Ecto neural progenitor cell (in vitro differentiated cells): ENCODE measurements at regions not wholly inside any gene's neighbourhood (a gene's known extent, or its start where the extent isn't known, plus 50 kb on each side); places are given as distances from the start of the nearest gene placed in this dataset.
"Not testable (repeated sequence)": the region's sequence is repeated elsewhere in the genome, so short reads cannot be mapped to it uniquely, and the experiment has no call there.

ENCODE experiments used
- DNase-seq: peaks from one replicate; pipeline ENCODE4 v3.0.0-alpha.2; 2018; ENCODE audit warnings: low spot score

GRCh38 chr6:84581494-84582259, 182.7 kb downstream of the TBX18 start:
- no peak for DNase-seq

- DNase-seq, result no peak
Measured at GRCh38 chr6:84579404-84579803, 185.0 kb downstream of the TBX18 start.

- no peak for DNase-seq
Measured at GRCh38 chr6:84576029-84576428, 188.4 kb downstream of the TBX18 start.

- DNase-seq, result no peak
Measured at GRCh38 chr6:84575264-84575663, 189.1 kb downstream of the TBX18 start.

- DNase-seq, result no peak
Measured at GRCh38 chr6:84569882-84570281, 194.5 kb downstream of the TBX18 start.

GRCh38 chr6:84568971-84569370, 195.4 kb downstream of the TBX18 start:
- DNase-seq, result no peak

GRCh38 chr6:84565718-84566117, 198.7 kb downstream of the TBX18 start:
- not testable (repeated sequence) for DNase-seq

GRCh38 chr6:84560436-84561390, 203.7 kb downstream of the TBX18 start:
- no peak for DNase-seq

- DNase-seq, result no peak
Measured at GRCh38 chr6:84556541-84557335, 207.7 kb downstream of the TBX18 start.

- DNase-seq, result no peak
Measured at GRCh38 chr6:84554706-84555105, 209.7 kb downstream of the TBX18 start.

- no peak for DNase-seq
Measured at GRCh38 chr6:84554074-84554473, 210.3 kb downstream of the TBX18 start.

GRCh38 chr6:84553527-84553926, 210.9 kb downstream of the TBX18 start:
- DNase-seq, result no peak

GRCh38 chr6:84551797-84552196, 212.6 kb downstream of the TBX18 start:
- no peak for DNase-seq

- no peak for DNase-seq
Measured at GRCh38 chr6:84549917-84550316, 214.5 kb downstream of the TBX18 start.

- no peak for DNase-seq
Measured at GRCh38 chr6:84547341-84547801, 217.0 kb downstream of the TBX18 start.

GRCh38 chr6:84546427-84546914, 217.9 kb downstream of the TBX18 start:
- DNase-seq, result no peak

GRCh38 chr6:84539122-84539856, 225.1 kb downstream of the TBX18 start:
- no peak for DNase-seq

GRCh38 chr6:84536885-84537638, 227.3 kb downstream of the TBX18 start:
- DNase-seq, result no peak

- DNase-seq, result no peak
Measured at GRCh38 chr6:84528201-84528600, 236.2 kb downstream of the TBX18 start.

GRCh38 chr6:84526631-84527030, 237.8 kb downstream of the TBX18 start:
- no peak for DNase-seq
